HG03571 (cell line): ENCODE measurements at regions not wholly inside any gene's neighbourhood (a gene's known extent, or its start where the extent isn't known, plus 50 kb on each side); places are given as distances from the start of the nearest gene placed in this dataset.

ENCODE experiments used
- ATAC-seq: cut with Tn5 transposase; IDR thresholded peaks from one replicate; pipeline ENCODE4 v1.9.1; 2021; ENCODE audit not compliant: unreplicated experiment

- ATAC-seq: no peak
These were observed 208.4 kb downstream of the MYCN start for GRCh38 chr2:16148632-16149348.

GRCh38 chr2:16142383-16143361 is 202.3 kb downstream of the MYCN start:
- no peak for ATAC-seq

GRCh38 chr2:16141641-16141921 is 201.2 kb downstream of the MYCN start:
- no peak for ATAC-seq

- no peak for ATAC-seq
These were observed 200.7 kb downstream of the MYCN start for GRCh38 chr2:16140771-16141640.

GRCh38 chr2:16139663-16140615 is 199.6 kb downstream of the MYCN start:
- no peak for ATAC-seq

- no peak for ATAC-seq
These were observed 198.7 kb downstream of the MYCN start for GRCh38 chr2:16138811-16139662.

- no peak for ATAC-seq
These were observed 196.9 kb downstream of the MYCN start for GRCh38 chr2:16137080-16137755.

GRCh38 chr2:16136461-16137035 is 196.2 kb downstream of the MYCN start:
- ATAC-seq: no peak

GRCh38 chr2:16135913-16136310 is 195.6 kb downstream of the MYCN start:
- no peak for ATAC-seq

GRCh38 chr2:16135196-16135912 is 195.0 kb downstream of the MYCN start:
- ATAC-seq: no peak

- ATAC-seq: no peak
These were observed 194.3 kb downstream of the MYCN start for GRCh38 chr2:16134436-16135165.

GRCh38 chr2:16130906-16131400 is 190.6 kb downstream of the MYCN start:
- ATAC-seq: no peak

- ATAC-seq: no peak
These were observed 190.2 kb downstream of the MYCN start for GRCh38 chr2:16130541-16130880.

GRCh38 chr2:16129716-16130540 is 189.6 kb downstream of the MYCN start:
- no peak for ATAC-seq

GRCh38 chr2:16128746-16129610 is 188.6 kb downstream of the MYCN start:
- no peak for ATAC-seq
